ENCODE measurements at regions not wholly inside any gene's neighbourhood (a gene's known extent, or its start where the extent isn't known, plus 50 kb on each side); places are given as distances from the start of the nearest gene placed in this dataset.

GRCh38 chr18:38805256-38805655, 1239.7 kb upstream of the CELF4 start:
- Histone ChIP-seq H3K27me3 (ENCODE audit: insufficient read depth, low read length) (no peaks in the 10 kb centered on the region), H3K27ac (ENCODE audit: low read depth, low read length, poor library complexity, severe bottlenecking) (no peak overlapping the region), H3K4me1 (ENCODE audit: insufficient read depth, low read length, severe bottlenecking) (no peaks in the 10 kb centered on the region), H3K9me3 (ENCODE audit: low read length) (no peaks in the 10 kb centered on the region), H3K36me3 (ENCODE audit: insufficient read depth, low read length) (no peaks in the 10 kb centered on the region), H3F3A (ENCODE audit: insufficient read depth, low read length) (no peaks in the 10 kb centered on the region), H4K20me1 (ENCODE audit: insufficient read depth, low read length) (no peaks in the 10 kb centered on the region), H2AFZ (ENCODE audit: low read length) (no peak overlapping the region), H3K4me2 (ENCODE audit: low read length) (no peak overlapping the region), H3K9me2 (ENCODE audit: low read depth, low read length) (no peaks in the 10 kb centered on the region), H3K79me2 (ENCODE audit: insufficient read depth, low read length) (no peaks in the 10 kb centered on the region), H3K4me3 (ENCODE audit: low read depth, low read length, poor library complexity, severe bottlenecking) (no peak overlapping the region), H3K9ac (ENCODE audit: low read length) (no peak overlapping the region)
- TF ChIP-seq EZH2 (IDR thresholded peaks at IDR 0.05; ENCODE audit: borderline replicate concordance, low read length) (no peak), CTCF (IDR thresholded peaks at IDR 0.05; ENCODE audit: low read length) (no peak)

- Histone ChIP-seq H3F3A (ENCODE audit: insufficient read depth, low read length) (no peaks in the 10 kb centered on the region), H3K4me2 (ENCODE audit: low read length) (no peak overlapping the region), H3K9me3 (ENCODE audit: low read length) (no peaks in the 10 kb centered on the region), H3K9ac (ENCODE audit: low read length) (no peak overlapping the region), H3K4me3 (ENCODE audit: low read depth, low read length, poor library complexity, severe bottlenecking) (no peak overlapping the region), H3K9me2 (ENCODE audit: low read depth, low read length) (no peaks in the 10 kb centered on the region), H4K20me1 (ENCODE audit: insufficient read depth, low read length) (no peaks in the 10 kb centered on the region), H3K4me1 (ENCODE audit: insufficient read depth, low read length, severe bottlenecking) (no peaks in the 10 kb centered on the region), H3K27me3 (ENCODE audit: insufficient read depth, low read length) (no peaks in the 10 kb centered on the region), H3K79me2 (ENCODE audit: insufficient read depth, low read length) (no peaks in the 10 kb centered on the region), H3K36me3 (ENCODE audit: insufficient read depth, low read length) (no peaks in the 10 kb centered on the region), H2AFZ (ENCODE audit: low read length) (no peak overlapping the region), H3K27ac (ENCODE audit: low read depth, low read length, poor library complexity, severe bottlenecking) (no peak overlapping the region)
- TF ChIP-seq EZH2 (IDR thresholded peaks at IDR 0.05; ENCODE audit: borderline replicate concordance, low read length) (no peak), CTCF (IDR thresholded peaks at IDR 0.05; ENCODE audit: low read length) (no peak)
Observed at GRCh38 chr18:38801640-38802039, 1236.0 kb upstream of the CELF4 start.

GRCh38 chr18:38796762-38797161, 1231.2 kb upstream of the CELF4 start:
- Histone ChIP-seq H4K20me1 (ENCODE audit: insufficient read depth, low read length) (no peaks in the 10 kb centered on the region), H3K79me2 (ENCODE audit: insufficient read depth, low read length) (no peaks in the 10 kb centered on the region), H3K27me3 (ENCODE audit: insufficient read depth, low read length) (no peaks in the 10 kb centered on the region), H3K9me2 (ENCODE audit: low read depth, low read length) (no peaks in the 10 kb centered on the region), H3K9ac (ENCODE audit: low read length) (no peak overlapping the region), H3K27ac (ENCODE audit: low read depth, low read length, poor library complexity, severe bottlenecking) (no peak overlapping the region), H3K4me1 (ENCODE audit: insufficient read depth, low read length, severe bottlenecking) (no peaks in the 10 kb centered on the region), H3K36me3 (ENCODE audit: insufficient read depth, low read length) (no peaks in the 10 kb centered on the region), H2AFZ (ENCODE audit: low read length) (no peak overlapping the region), H3K4me3 (ENCODE audit: low read depth, low read length, poor library complexity, severe bottlenecking) (no peak overlapping the region), H3K4me2 (ENCODE audit: low read length) (no peak overlapping the region), H3F3A (ENCODE audit: insufficient read depth, low read length) (no peaks in the 10 kb centered on the region), H3K9me3 (ENCODE audit: low read length) (no peaks in the 10 kb centered on the region)
- TF ChIP-seq EZH2 (IDR thresholded peaks at IDR 0.05; ENCODE audit: borderline replicate concordance, low read length) = no peak
- no peak for TF ChIP-seq CTCF (IDR thresholded peaks at IDR 0.05; ENCODE audit: low read length)
